ENCODE measurements at regions not wholly inside any gene's neighbourhood (a gene's known extent, or its start where the extent isn't known, plus 50 kb on each side); places are given as distances from the start of the nearest gene placed in this dataset.

DNA sequence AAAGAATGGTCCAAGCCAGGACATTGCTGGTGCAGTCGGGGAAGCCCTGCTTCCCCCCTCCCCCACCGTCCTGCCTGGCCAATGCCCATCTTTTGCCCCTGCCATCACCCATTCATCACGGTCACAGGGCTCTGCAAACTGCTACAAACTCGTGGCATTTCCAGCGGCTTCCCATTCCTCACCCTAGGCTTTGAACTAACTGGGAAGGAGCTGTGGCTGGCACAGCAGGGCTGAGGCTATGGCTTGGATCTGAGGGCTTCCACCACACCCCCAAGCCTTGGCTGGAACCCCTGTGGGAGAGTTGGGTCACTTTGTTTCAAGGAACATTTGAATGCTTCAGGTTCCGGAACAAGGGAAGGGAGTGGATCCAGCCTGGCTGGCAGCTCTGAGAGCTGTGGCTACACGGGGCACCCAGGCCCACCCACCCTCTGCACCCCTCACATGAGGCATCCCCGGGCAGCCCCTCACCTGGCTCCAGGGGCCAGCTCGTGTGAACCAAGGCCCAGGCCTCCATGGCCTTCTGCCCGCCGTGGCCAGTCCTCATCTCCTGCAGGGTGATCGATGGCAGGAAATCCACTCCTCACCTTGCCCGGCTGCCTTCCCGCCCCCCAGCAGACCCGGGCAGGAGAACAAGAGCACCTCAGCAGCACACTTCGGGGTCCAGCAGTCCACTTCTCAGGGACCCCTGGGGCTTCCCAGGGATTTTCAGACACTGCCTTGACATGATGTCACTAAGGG lies 58.8 kb upstream of the OTOS start:
- H3K27ac ChIP-seq, result no peak overlapping the region
- no peak for TF ChIP-seq ZFX (IDR thresholded peaks at IDR 0.05)
- TF ChIP-seq, protein P1, sequence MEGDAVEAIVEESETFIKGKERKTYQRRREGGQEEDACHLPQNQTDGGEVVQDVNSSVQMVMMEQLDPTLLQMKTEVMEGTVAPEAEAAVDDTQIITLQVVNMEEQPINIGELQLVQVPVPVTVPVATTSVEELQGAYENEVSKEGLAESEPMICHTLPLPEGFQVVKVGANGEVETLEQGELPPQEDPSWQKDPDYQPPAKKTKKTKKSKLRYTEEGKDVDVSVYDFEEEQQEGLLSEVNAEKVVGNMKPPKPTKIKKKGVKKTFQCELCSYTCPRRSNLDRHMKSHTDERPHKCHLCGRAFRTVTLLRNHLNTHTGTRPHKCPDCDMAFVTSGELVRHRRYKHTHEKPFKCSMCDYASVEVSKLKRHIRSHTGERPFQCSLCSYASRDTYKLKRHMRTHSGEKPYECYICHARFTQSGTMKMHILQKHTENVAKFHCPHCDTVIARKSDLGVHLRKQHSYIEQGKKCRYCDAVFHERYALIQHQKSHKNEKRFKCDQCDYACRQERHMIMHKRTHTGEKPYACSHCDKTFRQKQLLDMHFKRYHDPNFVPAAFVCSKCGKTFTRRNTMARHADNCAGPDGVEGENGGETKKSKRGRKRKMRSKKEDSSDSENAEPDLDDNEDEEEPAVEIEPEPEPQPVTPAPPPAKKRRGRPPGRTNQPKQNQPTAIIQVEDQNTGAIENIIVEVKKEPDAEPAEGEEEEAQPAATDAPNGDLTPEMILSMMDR (conservative IDR thresholded peaks at IDR 0.05), result no peak

DNA sequence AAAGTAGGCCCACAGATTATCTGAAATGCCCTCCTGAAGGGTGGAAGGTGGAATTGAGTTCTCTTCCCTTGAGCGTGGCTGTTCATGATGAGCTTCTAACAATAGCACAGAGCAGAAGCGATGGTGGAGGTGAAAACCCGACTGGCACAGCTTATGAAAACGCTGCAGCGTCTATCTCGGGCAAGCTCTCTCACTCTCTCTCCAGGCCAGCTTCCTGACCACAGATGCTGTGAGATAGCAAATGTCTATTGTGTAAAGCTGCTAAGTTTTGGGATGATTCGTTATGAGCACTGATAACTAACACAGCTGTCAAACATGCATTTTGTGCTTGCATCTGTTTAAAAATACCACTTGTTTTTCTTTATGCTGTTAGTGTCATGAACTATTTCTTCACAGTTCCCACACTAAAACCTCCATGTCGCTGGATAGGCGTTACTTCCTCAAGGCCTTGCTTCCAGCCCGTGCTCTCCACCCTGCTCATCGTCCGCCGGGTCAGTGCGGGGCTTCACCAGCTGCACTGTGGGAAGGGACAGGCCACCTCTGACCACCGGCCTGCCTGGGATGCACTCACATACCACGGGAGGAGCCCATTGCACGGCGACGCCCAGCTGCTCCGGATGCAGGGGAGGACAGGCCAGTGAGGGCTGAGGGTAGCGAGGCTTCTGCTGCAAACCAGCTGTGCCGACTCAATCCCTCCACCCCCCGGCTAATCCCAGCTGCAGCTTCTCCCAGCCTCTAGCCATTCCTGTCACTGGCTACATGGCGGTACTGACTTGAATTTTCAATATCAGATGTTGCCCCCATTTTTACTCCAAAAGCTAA lies 60.0 kb upstream of the OTOS start:
- H3K27ac ChIP-seq, result no peak overlapping the region
- TF ChIP-seq, protein P1 (conservative IDR thresholded peaks at IDR 0.05), result no peak
- TF ChIP-seq ZFX (IDR thresholded peaks at IDR 0.05), result no peak

DNA sequence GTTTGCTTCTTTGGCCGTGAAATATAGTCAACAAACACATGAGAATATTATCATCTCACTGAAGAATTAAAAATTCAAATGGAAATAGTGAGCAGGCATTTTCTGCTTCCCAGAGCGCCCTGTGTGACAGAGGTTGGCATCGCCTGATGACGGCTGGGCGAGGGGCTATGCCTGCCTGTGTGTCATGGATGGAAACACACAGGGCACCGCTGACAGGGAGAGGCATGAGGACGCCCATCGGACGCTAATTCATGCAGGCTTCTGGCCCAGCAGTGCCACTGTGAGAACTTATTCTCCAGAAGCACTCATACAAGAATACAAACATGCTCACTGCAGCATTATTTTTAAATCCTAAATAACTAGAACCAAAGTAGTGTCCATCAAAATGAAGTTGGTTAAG lies 61.4 kb upstream of the OTOS start:
- no peak overlapping the region for H3K27ac ChIP-seq
- TF ChIP-seq ZFX (IDR thresholded peaks at IDR 0.05), result no peak
- TF ChIP-seq, protein P1 (conservative IDR thresholded peaks at IDR 0.05), result no peak

DNA sequence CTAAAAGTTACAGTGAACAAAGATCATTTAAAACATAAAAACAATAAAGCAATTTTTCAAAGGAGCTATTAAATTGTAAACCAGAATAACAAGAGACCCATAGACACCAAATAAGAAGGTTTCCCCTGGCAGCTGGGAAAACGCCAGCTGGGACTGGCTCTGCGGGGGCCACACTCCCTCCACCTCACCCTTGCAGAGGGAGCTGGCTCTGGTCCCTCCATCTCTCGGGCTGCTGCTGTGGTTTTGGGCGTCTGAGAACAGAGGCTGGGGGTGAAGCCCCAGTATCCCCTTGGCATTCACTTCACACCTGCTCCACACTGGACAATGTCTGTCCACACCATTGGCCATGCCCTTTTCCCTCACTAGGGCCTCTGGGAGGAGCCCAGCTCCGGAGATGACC lies 62.1 kb upstream of the OTOS start:
- no peak for TF ChIP-seq ZFX (IDR thresholded peaks at IDR 0.05)
- TF ChIP-seq, protein P1 (conservative IDR thresholded peaks at IDR 0.05), result no peak
- no peak overlapping the region for H3K27ac ChIP-seq

DNA sequence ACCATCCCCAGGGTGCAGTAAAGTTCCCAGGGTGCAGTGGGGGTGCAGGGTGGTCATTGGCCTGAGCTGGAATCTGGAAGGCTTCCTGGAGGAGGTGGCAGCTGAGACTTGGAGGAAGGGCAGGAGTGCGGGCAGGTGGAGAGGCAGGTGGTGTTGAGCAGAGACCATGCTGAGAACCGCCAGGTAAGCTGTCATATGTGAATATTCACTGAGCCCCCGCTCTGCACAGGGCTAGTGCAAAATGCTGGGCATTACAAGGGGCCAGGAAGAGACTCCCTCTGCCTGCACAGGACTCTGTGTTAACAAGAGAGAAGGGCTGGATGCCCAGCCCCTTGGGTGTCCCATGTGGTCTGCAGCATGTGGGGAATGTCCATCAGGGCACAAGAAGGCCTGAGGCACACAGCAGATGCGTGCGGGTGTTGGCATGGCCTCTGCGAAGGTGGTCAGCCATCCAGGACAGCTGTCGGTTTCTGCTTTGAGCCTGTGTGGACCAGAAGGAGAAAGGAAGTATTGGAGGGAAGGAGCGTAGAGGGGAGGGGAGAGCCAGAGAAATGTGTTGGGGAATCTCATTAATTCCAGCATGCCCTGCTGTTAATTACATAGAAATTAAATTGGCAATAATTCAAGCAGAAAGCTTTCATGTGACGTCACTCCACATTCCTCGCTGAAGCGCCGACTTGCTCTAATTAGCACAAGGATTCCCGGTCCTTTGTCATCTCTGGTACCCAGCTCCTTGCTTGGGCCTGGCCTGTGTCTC lies 62.8 kb upstream of the OTOS start:
- H3K27ac ChIP-seq, result no peak overlapping the region
- TF ChIP-seq, protein P1 (conservative IDR thresholded peaks at IDR 0.05), result no peak
- no peak for TF ChIP-seq ZFX (IDR thresholded peaks at IDR 0.05)

DNA sequence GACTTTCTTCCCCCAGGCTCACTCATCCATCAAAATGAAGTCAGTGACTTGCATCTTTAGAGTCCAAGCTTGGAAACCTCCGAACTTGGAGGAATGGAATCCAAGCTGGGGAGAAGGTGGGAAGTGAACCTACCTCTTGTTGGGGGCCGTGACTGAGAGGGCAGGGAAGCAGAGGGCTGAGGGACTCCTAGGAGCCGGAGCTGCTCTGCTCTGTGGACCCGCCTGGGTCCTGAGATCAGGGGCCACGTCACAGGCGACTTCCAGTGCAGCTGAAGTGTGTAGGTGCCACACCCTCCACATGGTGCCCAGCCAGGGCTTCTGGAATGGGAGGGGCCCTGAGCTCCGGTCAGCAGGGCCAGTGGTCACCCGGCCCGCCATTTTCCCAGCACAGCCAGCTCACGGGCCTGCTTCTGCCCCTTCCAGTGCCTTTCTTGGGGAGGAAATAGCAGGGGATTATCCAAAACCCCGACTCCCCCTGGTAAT lies 63.4 kb upstream of the OTOS start:
- no peak overlapping the region for H3K27ac ChIP-seq
- TF ChIP-seq ZFX (IDR thresholded peaks at IDR 0.05), result no peak
- TF ChIP-seq, protein P1 (conservative IDR thresholded peaks at IDR 0.05), result no peak

All from C4-2B (cell line).